ENCODE measurements at regions not wholly inside any gene's neighbourhood (a gene's known extent, or its start where the extent isn't known, plus 50 kb on each side); places are given as distances from the start of the nearest gene placed in this dataset.

GRCh38 chrX:74162199-74162598 lies 141.8 kb upstream of the ZCCHC13 start:
- CTCF ChIA-PET: no interaction called here
- Histone ChIP-seq H2AFZ (ENCODE audit: insufficient read depth, low read depth, low read length, poor library complexity, severe bottlenecking) (no peak overlapping the region), H3K9ac (ENCODE audit: low read length) (no peak overlapping the region), H3K36me3 (replicated peaks in 1 of 2; ENCODE audit: control extremely low read depth in 1 of 2, control insufficient read depth in 1 of 2, extremely low read depth in 1 of 2, insufficient read depth in 2 of 2, low read length in 1 of 2) (no peaks in the 10 kb centered on the region), H3K27me3 (replicated peaks in 1 of 4; ENCODE audit: control extremely low read depth in 1 of 4, control insufficient read depth in 3 of 4, insufficient read depth in 4 of 4, low read length in 3 of 4) (no peaks in the 10 kb centered on the region), H3K4me2 (replicated peaks; ENCODE audit: low read depth, low read length, poor library complexity, severe bottlenecking) (no peak overlapping the region), H3K9me3 (ENCODE audit: control extremely low read depth in 1 of 3, control insufficient read depth in 2 of 3, insufficient read depth in 1 of 3, low read length in 2 of 3) (peaks cover 0 to 2% (median 0%) of the 10 kb centered on the region in 3 donors), H4K20me1 (ENCODE audit: control insufficient read depth, insufficient read depth, low read length, poor library complexity, severe bottlenecking) (no peaks in the 10 kb centered on the region), H3K27ac (ENCODE audit: low read length in 2 of 2) (no peak overlapping the region), H3K79me2 (ENCODE audit: control insufficient read depth, insufficient read depth, low read length) (no peaks in the 10 kb centered on the region), H3K4me3 (ENCODE audit: control extremely low read depth in 1 of 5, extremely low read depth in 1 of 5, insufficient read depth in 1 of 5, low read depth in 2 of 5, low read length in 4 of 5) (no peak overlapping the region), H3K4me1 (ENCODE audit: control insufficient read depth in 2 of 2, insufficient read depth in 2 of 2, low read length in 2 of 2) (no peaks in the 10 kb centered on the region)
- Mint-ChIP-seq H3K9me3 (ENCODE audit: insufficient read depth) (no peaks in the 10 kb centered on the region), H3K27me3 (no peaks in the 10 kb centered on the region), H3K4me1 (no peaks in the 10 kb centered on the region), H3K27ac (no peak overlapping the region), H3K4me3 (no peak overlapping the region)
- intact Hi-C loops (cut with micrococcal nuclease): no loop called here
- 97% methylated on average over 6 of the region's 20 CpGs for WGBS (ENCODE audit: insufficient coverage)
- DNase-seq (no peak), ATAC-seq (ENCODE audit: low read depth) (no peak)
- POLR2A ChIA-PET: no interaction called here
- TF ChIP-seq EZH2 (IDR thresholded peaks at IDR 0.05; ENCODE audit: borderline replicate concordance, insufficient read depth, low read depth, low read length, poor library complexity, severe bottlenecking) (no peak), CTCF (IDR thresholded peaks at IDR 0.05) (no peak)

- 100% methylated on average over 1 of the region's 3 CpGs for WGBS (ENCODE audit: insufficient coverage)
- H4K20me1 ChIP-seq (ENCODE audit: control insufficient read depth, insufficient read depth, low read length, poor library complexity, severe bottlenecking): no peaks in the 10 kb centered on the region
- POLR2A ChIA-PET: no interaction called here
- no peak overlapping the region for H3K27ac Mint-ChIP-seq
- H3K4me3 Mint-ChIP-seq: no peak overlapping the region
- no peak overlapping the region for H3K4me2 ChIP-seq (replicated peaks; ENCODE audit: low read depth, low read length, poor library complexity, severe bottlenecking)
- H3K9me3 Mint-ChIP-seq (ENCODE audit: insufficient read depth): no peaks in the 10 kb centered on the region
- no peak for DNase-seq
- H3K4me1 Mint-ChIP-seq: no peaks in the 10 kb centered on the region
- H3K27me3 ChIP-seq (replicated peaks in 1 of 4; ENCODE audit: control extremely low read depth in 1 of 4, control insufficient read depth in 3 of 4, insufficient read depth in 4 of 4, low read length in 3 of 4): no peaks in the 10 kb centered on the region
- no peaks in the 10 kb centered on the region for H3K79me2 ChIP-seq (ENCODE audit: control insufficient read depth, insufficient read depth, low read length)
- H3K4me3 ChIP-seq (ENCODE audit: control extremely low read depth in 1 of 5, extremely low read depth in 1 of 5, insufficient read depth in 1 of 5, low read depth in 2 of 5, low read length in 4 of 5): no peak overlapping the region
- TF ChIP-seq CTCF (IDR thresholded peaks at IDR 0.05): no peak
- TF ChIP-seq EZH2 (IDR thresholded peaks at IDR 0.05; ENCODE audit: borderline replicate concordance, insufficient read depth, low read depth, low read length, poor library complexity, severe bottlenecking): no peak
- no peak for ATAC-seq (ENCODE audit: low read depth)
- H3K9me3 ChIP-seq (ENCODE audit: control extremely low read depth in 1 of 3, control insufficient read depth in 2 of 3, insufficient read depth in 1 of 3, low read length in 2 of 3): no peaks in the 10 kb centered on the region
- intact Hi-C loops (cut with micrococcal nuclease): no loop called here
- CTCF ChIA-PET: no interaction called here
- no peak overlapping the region for H3K9ac ChIP-seq (ENCODE audit: low read length)
- no peaks in the 10 kb centered on the region for H3K27me3 Mint-ChIP-seq
- H3K4me1 ChIP-seq (ENCODE audit: control insufficient read depth in 2 of 2, insufficient read depth in 2 of 2, low read length in 2 of 2): no peaks in the 10 kb centered on the region
- no peaks in the 10 kb centered on the region for H3K36me3 ChIP-seq (replicated peaks in 1 of 2; ENCODE audit: control extremely low read depth in 1 of 2, control insufficient read depth in 1 of 2, extremely low read depth in 1 of 2, insufficient read depth in 2 of 2, low read length in 1 of 2)
- no peak overlapping the region for H3K27ac ChIP-seq (ENCODE audit: low read length in 2 of 2)
- no peak overlapping the region for H2AFZ ChIP-seq (ENCODE audit: insufficient read depth, low read depth, low read length, poor library complexity, severe bottlenecking)
These were observed 143.2 kb upstream of the ZCCHC13 start for GRCh38 chrX:74160816-74161215.
